ENCODE measurements at regions not wholly inside any gene's neighbourhood (a gene's known extent, or its start where the extent isn't known, plus 50 kb on each side); places are given as distances from the start of the nearest gene placed in this dataset.

DNA sequence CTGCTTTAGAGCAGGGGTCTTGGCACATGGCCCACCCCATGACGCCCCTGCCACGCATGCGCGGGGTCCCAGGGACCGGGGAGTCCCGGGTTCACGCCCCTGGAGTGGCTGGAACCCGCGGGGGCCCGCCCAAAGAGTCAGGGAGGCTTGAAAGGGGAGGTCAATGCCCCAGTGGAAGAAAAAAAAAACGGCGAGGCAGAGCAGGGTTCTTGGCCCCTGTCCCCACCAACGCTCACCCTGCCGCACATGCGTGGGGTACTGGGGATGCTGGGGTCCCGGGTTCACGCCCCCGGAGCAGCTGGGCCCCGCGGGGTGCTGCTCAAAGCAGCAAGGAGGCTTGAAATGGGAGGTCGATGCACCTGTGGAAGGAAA, 319.1 kb downstream of the ALG10 start:
- H3K27ac ChIP-seq = no peak overlapping the region
- 32% methylated on average over 21 of the region's 21 CpGs for WGBS, 2 donors
- DNase-seq = no peak
- peaks cover 0 to 24% (median 0%) of the 10 kb centered on the region in 3 donors for H3K9me3 ChIP-seq
- H3K4me3 ChIP-seq = no peak overlapping the region
- ATAC-seq = no peak
- intact Hi-C loops (cut with DNase I) = no loop called here
- H3K4me1 ChIP-seq = no peaks in the 10 kb centered on the region
- TF ChIP-seq, protein P1, sequence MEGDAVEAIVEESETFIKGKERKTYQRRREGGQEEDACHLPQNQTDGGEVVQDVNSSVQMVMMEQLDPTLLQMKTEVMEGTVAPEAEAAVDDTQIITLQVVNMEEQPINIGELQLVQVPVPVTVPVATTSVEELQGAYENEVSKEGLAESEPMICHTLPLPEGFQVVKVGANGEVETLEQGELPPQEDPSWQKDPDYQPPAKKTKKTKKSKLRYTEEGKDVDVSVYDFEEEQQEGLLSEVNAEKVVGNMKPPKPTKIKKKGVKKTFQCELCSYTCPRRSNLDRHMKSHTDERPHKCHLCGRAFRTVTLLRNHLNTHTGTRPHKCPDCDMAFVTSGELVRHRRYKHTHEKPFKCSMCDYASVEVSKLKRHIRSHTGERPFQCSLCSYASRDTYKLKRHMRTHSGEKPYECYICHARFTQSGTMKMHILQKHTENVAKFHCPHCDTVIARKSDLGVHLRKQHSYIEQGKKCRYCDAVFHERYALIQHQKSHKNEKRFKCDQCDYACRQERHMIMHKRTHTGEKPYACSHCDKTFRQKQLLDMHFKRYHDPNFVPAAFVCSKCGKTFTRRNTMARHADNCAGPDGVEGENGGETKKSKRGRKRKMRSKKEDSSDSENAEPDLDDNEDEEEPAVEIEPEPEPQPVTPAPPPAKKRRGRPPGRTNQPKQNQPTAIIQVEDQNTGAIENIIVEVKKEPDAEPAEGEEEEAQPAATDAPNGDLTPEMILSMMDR (IDR thresholded peaks at IDR 0.05) = no peak
- no peak for TF ChIP-seq POLR2A (IDR thresholded peaks at IDR 0.05)
- H3K27me3 ChIP-seq = no peaks in the 10 kb centered on the region
- H3K36me3 ChIP-seq (replicated peaks in 1 of 2; ENCODE audit: insufficient read depth in 1 of 2, low read depth in 2 of 2) = no peaks in the 10 kb centered on the region

DNA sequence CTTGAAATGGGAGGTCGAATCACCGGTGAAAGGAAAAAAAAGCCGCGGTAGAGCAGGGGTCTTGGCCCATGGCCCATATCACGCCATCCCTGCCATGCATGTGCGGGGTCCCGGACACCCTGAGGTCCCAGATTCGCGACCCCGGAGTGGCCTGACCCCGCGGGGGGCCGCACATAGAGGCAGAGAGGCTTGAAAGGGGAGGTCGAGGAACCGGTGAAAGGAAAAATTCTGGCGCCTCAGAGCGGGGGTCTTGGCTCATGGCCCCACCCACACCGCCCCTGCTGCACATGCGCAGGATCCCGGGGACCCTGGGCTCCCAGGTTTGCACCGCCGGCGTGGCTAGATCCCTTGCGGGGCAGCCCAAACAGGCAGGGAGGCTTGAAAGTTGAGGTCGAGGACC, 319.8 kb downstream of the ALG10 start:
- TF ChIP-seq, protein P1 (IDR thresholded peaks at IDR 0.05) = no peak
- TF ChIP-seq POLR2A (IDR thresholded peaks at IDR 0.05) = no peak
- DNase-seq (no peak), ATAC-seq (no peak)
- intact Hi-C loops (cut with DNase I) = no loop called here
- Histone ChIP-seq H3K36me3 (replicated peaks in 1 of 2; ENCODE audit: insufficient read depth in 1 of 2, low read depth in 2 of 2) (no peaks in the 10 kb centered on the region), H3K27ac (no peak overlapping the region), H3K27me3 (no peaks in the 10 kb centered on the region), H3K9me3 (peaks cover 0 to 17% (median 0%) of the 10 kb centered on the region in 3 donors), H3K4me3 (no peak overlapping the region), H3K4me1 (no peaks in the 10 kb centered on the region)
- WGBS, 2 donors = 38 to 39% methylated on average over 25 of the region's 25 CpGs

- no peaks in the 10 kb centered on the region for H3K36me3 ChIP-seq (replicated peaks in 1 of 2; ENCODE audit: insufficient read depth in 1 of 2, low read depth in 2 of 2)
- peaks cover 0 to 19% (median 0%) of the 10 kb centered on the region in 3 donors for H3K9me3 ChIP-seq
- 57 to 64% methylated on average over 19 to 22 of the region's 22 CpGs for WGBS, 2 donors
Measured at GRCh38 chr12:34343345-34343744, 321.0 kb downstream of the ALG10 start.

GRCh38 chr12:34343766-34344165, 321.5 kb downstream of the ALG10 start:
- WGBS, 2 donors = 55 to 63% methylated on average over 8 to 25 of the region's 25 CpGs
- no peaks in the 10 kb centered on the region for H3K4me1 ChIP-seq
- ATAC-seq (no peak), DNase-seq (no peak)
- H3K9me3 ChIP-seq = peaks cover 0 to 22% (median 0%) of the 10 kb centered on the region in 3 donors
- no peaks in the 10 kb centered on the region for H3K27me3 ChIP-seq
- no peaks in the 10 kb centered on the region for H3K36me3 ChIP-seq (replicated peaks in 1 of 2; ENCODE audit: insufficient read depth in 1 of 2, low read depth in 2 of 2)
- intact Hi-C loops (cut with DNase I) = no loop called here
- TF ChIP-seq, protein P1 (IDR thresholded peaks at IDR 0.05) = no peak
- TF ChIP-seq POLR2A (IDR thresholded peaks at IDR 0.05) = no peak
- no peak overlapping the region for H3K27ac ChIP-seq
- H3K4me3 ChIP-seq = no peak overlapping the region

More at GRCh38 chr12:34343345-34343744, 321.0 kb downstream of the ALG10 start:
- TF ChIP-seq POLR2A (IDR thresholded peaks at IDR 0.05) = no peak
- TF ChIP-seq, protein P1 (IDR thresholded peaks at IDR 0.05) = no peak
- Histone ChIP-seq H3K4me3 (no peak overlapping the region), H3K27ac (no peak overlapping the region), H3K4me1 (no peaks in the 10 kb centered on the region), H3K27me3 (no peaks in the 10 kb centered on the region)
- DNase-seq = no peak
- intact Hi-C loops (cut with DNase I) = no loop called here
- ATAC-seq = no peak

- WGBS, 2 donors = 55 to 65% methylated on average over 27 to 36 of the region's 37 CpGs
- Histone ChIP-seq H3K27ac (no peak overlapping the region), H3K27me3 (no peaks in the 10 kb centered on the region), H3K4me1 (no peaks in the 10 kb centered on the region), H3K36me3 (replicated peaks in 1 of 2; ENCODE audit: insufficient read depth in 1 of 2, low read depth in 2 of 2) (no peaks in the 10 kb centered on the region), H3K4me3 (no peak overlapping the region), H3K9me3 (peaks cover 0 to 18% (median 0%) of the 10 kb centered on the region in 3 donors)
- intact Hi-C loops (cut with DNase I) = no loop called here
- no peak for ATAC-seq
- no peak for TF ChIP-seq POLR2A (IDR thresholded peaks at IDR 0.05)
- TF ChIP-seq, protein P1 (IDR thresholded peaks at IDR 0.05) = no peak
- no peak for DNase-seq
Measured at GRCh38 chr12:34344851-34345522, 322.7 kb downstream of the ALG10 start.

All from body of pancreas (tissue), 4 donors.